ENCODE measurements at regions not wholly inside any gene's neighbourhood (a gene's known extent, or its start where the extent isn't known, plus 50 kb on each side); places are given as distances from the start of the nearest gene placed in this dataset.
A peak's percentile ranks its signal among the peaks of the same experiment; 100 is the strongest.

DNA sequence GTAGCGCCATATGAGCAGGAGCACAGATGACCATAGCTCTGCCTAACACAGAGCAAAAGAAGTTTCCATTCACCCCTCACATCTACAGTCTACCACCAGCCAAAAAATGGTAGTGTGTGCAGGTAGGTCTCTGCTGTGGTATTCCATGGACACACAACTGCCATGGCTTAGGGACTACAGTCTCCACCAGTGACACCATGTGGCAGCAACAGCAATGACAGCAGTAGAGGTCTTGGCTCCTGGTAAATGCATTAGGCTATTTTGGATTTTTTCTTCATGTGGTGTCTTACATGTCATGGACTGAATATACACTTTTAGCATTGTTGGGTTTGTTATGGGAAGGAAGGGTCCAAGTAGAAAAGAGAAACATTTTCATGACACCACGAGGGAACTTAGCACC, 70.1 kb upstream of the CABCOCO1 start:
- H3K36me3 ChIP-seq, result no peaks in the 10 kb centered on the region
- TF ChIP-seq, protein P1, sequence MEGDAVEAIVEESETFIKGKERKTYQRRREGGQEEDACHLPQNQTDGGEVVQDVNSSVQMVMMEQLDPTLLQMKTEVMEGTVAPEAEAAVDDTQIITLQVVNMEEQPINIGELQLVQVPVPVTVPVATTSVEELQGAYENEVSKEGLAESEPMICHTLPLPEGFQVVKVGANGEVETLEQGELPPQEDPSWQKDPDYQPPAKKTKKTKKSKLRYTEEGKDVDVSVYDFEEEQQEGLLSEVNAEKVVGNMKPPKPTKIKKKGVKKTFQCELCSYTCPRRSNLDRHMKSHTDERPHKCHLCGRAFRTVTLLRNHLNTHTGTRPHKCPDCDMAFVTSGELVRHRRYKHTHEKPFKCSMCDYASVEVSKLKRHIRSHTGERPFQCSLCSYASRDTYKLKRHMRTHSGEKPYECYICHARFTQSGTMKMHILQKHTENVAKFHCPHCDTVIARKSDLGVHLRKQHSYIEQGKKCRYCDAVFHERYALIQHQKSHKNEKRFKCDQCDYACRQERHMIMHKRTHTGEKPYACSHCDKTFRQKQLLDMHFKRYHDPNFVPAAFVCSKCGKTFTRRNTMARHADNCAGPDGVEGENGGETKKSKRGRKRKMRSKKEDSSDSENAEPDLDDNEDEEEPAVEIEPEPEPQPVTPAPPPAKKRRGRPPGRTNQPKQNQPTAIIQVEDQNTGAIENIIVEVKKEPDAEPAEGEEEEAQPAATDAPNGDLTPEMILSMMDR (IDR thresholded peaks at IDR 0.05 in 8 of 11, conservative IDR thresholded peaks at IDR 0.05 in 3 of 11), result peak in 5 of 11 experiments; percentile 21 to 44 (median 33)
- no peak for TF ChIP-seq POLR2AphosphoS5 (IDR thresholded peaks at IDR 0.05)
- no peak for TF ChIP-seq POLR2A (IDR thresholded peaks at IDR 0.05)
- no peak for DNase-seq
- no peak overlapping the region for H3K4me3 ChIP-seq
- H3K27me3 ChIP-seq (replicated peaks in 1 of 7), result no peaks in the 10 kb centered on the region
- WGBS, 5 donors, result 77 to 88% (median 82%) methylated on average over 2 of the region's 2 CpGs
- intact Hi-C loops (cut with DNase I; ENCODE audit: low total_unique reads), result no loop called here
- H3K9me3 ChIP-seq, result no peaks in the 10 kb centered on the region
- no peaks in the 10 kb centered on the region for H3K4me1 ChIP-seq
- H3K27ac ChIP-seq, result no peak overlapping the region

DNA sequence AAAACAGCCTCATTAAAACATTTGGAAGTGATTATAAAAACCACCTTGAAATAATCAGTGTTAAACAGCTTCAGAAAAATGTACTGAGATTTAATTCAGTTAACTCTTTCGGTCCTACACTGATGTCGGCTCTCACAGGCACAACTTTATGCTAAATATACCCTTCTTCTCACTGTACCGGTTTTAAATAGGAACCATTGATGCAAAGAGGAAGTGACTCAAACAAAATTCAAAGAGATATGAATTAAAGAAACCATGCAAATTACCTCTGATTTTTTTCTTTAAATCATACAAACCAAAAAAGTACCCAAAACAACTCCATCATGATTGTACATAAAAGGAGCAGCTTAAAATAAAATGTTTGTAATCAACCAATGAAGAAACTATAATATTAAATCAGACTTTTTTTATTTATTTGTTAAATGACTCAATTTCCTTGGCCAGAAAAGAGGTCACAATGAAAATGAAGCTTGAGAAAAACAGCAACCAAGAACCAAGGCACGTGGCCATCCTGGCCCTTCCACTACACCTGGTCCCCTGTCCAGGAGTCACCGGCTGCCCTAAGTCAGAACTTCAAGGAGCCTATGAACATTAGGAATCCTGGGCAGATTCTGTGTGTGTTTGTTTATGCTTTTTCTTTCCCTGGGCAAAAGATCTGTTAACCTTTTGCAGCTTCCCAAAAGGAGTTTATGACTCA, 73.0 kb upstream of the CABCOCO1 start:
- intact Hi-C loops (cut with DNase I; ENCODE audit: low total_unique reads), result no loop called here
- Histone ChIP-seq H3K27me3 (replicated peaks in 1 of 7) (no peaks in the 10 kb centered on the region), H3K4me3 (no peak overlapping the region), H3K4me1 (no peaks in the 10 kb centered on the region), H3K36me3 (no peaks in the 10 kb centered on the region), H3K27ac (no peak overlapping the region), H3K9me3 (no peaks in the 10 kb centered on the region)
- no peak for DNase-seq
- 42 to 53% (median 48%) methylated on average over 5 of the region's 5 CpGs for WGBS, 5 donors
- TF ChIP-seq, protein P1 (IDR thresholded peaks at IDR 0.05 in 8 of 11, conservative IDR thresholded peaks at IDR 0.05 in 3 of 11), result no peak
- TF ChIP-seq POLR2AphosphoS5 (IDR thresholded peaks at IDR 0.05) (no peak), POLR2A (IDR thresholded peaks at IDR 0.05) (no peak)

DNA sequence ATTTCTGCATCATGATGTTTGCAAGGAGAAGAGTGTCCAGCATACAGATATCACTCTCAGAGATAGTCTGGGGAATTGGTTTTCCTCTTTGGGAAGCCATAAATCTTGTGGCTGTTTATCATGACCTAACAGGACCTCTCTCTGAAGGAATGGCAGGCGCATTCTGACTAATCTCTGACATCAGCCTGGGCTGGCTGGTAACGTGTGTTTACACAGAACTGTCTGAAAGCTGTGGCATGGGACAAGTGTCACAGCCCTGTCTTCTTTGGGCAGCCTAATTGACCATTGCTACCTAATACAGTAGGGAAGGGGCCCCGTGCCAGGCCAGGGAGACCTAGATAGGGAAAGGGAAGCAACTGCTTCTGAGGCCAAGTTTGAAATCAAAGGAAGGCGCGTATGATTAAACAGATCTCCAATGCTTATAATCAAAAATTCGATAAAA, 73.9 kb upstream of the CABCOCO1 start:
- 70 to 93% (median 83%) methylated on average over 6 of the region's 6 CpGs for WGBS, 5 donors
- Histone ChIP-seq H3K27me3 (replicated peaks in 1 of 7) (no peaks in the 10 kb centered on the region), H3K36me3 (no peaks in the 10 kb centered on the region), H3K27ac (no peak overlapping the region), H3K4me1 (no peaks in the 10 kb centered on the region), H3K4me3 (no peak overlapping the region), H3K9me3 (no peaks in the 10 kb centered on the region)
- TF ChIP-seq, protein P1 (IDR thresholded peaks at IDR 0.05 in 8 of 11, conservative IDR thresholded peaks at IDR 0.05 in 3 of 11), result no peak
- no peak for TF ChIP-seq POLR2A (IDR thresholded peaks at IDR 0.05)
- no peak for TF ChIP-seq POLR2AphosphoS5 (IDR thresholded peaks at IDR 0.05)
- no peak for DNase-seq
- intact Hi-C loops (cut with DNase I; ENCODE audit: low total_unique reads), result no loop called here

DNA sequence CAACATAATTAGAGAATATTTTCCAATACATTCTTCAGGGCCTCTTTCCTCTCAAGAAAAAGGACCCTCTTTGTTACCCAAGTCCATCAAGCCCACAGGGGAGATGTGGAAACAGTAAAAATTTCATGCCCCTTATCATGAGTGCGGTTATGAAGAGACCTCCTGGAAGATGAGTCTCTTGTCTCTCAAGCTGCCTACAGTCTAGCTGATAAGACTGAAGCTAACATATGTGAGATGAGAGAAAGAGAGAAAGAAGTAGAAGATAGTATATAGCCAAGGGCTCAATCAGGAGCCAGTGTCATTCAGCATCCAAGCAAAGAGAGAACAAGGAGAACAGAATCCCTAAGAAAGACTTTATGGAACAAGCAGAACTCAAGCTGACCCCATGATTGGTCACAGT, 75.9 kb upstream of the CABCOCO1 start:
- TF ChIP-seq POLR2A (IDR thresholded peaks at IDR 0.05), result no peak
- no peak for TF ChIP-seq POLR2AphosphoS5 (IDR thresholded peaks at IDR 0.05)
- TF ChIP-seq, protein P1 (IDR thresholded peaks at IDR 0.05 in 8 of 11, conservative IDR thresholded peaks at IDR 0.05 in 3 of 11), result no peak
- 89 to 100% (median 97%) methylated on average over 1 of the region's 1 CpG for WGBS, 5 donors

More for the DNA sequence above, 75.9 kb upstream of the CABCOCO1 start:
- Histone ChIP-seq H3K27me3 (replicated peaks in 1 of 7) (no peaks in the 10 kb centered on the region), H3K9me3 (no peaks in the 10 kb centered on the region), H3K36me3 (no peaks in the 10 kb centered on the region), H3K4me1 (no peaks in the 10 kb centered on the region), H3K27ac (no peak overlapping the region), H3K4me3 (no peak overlapping the region)
- intact Hi-C loops (cut with DNase I; ENCODE audit: low total_unique reads), result no loop called here
- no peak for DNase-seq

Measured in spleen (tissue), 11 donors.